GM23338 (cell line): ENCODE measurements at regions not wholly inside any gene's neighbourhood (a gene's known extent, or its start where the extent isn't known, plus 50 kb on each side); places are given as distances from the start of the nearest gene placed in this dataset.

Experiments
- ATAC-seq: fragments of 200-7000 bp; cut with Tn5 transposase; 3 replicates; pipeline ENCODE4 v1.9.1; 2020
- DNase-seq: peaks from one replicate; pipeline ENCODE4 v3.0.0-alpha.2; 2015; ENCODE audit warnings: low spot score
- H2AFZ ChIP-seq: fragments of 200-600 bp; sonication (generic); 2 replicates; pipeline ENCODE4 v1.8.0; 2016; ENCODE audit warnings: antibody characterized with exemption, mild to moderate bottlenecking, moderate library complexity
- H3F3A ChIP-seq: fragments of 200-600 bp; sonication (generic); replicated peaks from 2 replicates; pipeline ENCODE4 v1.8.0; 2017; ENCODE audit warnings: antibody characterized with exemption, mixed run types, low read depth
- H3K27ac ChIP-seq: fragments of 200-600 bp; sonication (generic); 2 replicates; pipeline ENCODE4 v1.6.1; 2016; ENCODE audit warnings: low read depth
- H3K27me3 ChIP-seq: fragments of 200-600 bp; sonication (generic); 2 replicates; pipeline ENCODE4 v1.8.0; 2016; ENCODE audit warnings: mild to moderate bottlenecking, mixed run types, moderate library complexity; ENCODE audit not compliant: insufficient read depth
- H3K36me3 ChIP-seq: fragments of 200-600 bp; sonication (generic); 2 replicates; pipeline ENCODE4 v1.8.0; 2016; ENCODE audit warnings: mild to moderate bottlenecking; ENCODE audit not compliant: insufficient read depth
- H3K4me1 ChIP-seq: fragments of 200-600 bp; sonication (generic); 2 replicates; pipeline ENCODE4 v1.8.0; 2016; ENCODE audit warnings: mild to moderate bottlenecking, moderate library complexity; ENCODE audit not compliant: insufficient read depth
- H3K4me2 ChIP-seq: fragments of 200-600 bp; sonication (generic); 2 replicates; pipeline ENCODE4 v1.7.1; 2017; ENCODE audit warnings: mixed run types
- H3K4me3 ChIP-seq: fragments of 200-600 bp; sonication (generic); 2 replicates; pipeline ENCODE4 v1.6.1; 2016; ENCODE audit warnings: mixed run types
- H3K79me2 ChIP-seq: fragments of 200-600 bp; sonication (generic); replicated peaks from 2 replicates; pipeline ENCODE4 v1.8.0; 2017; ENCODE audit warnings: mild to moderate bottlenecking; ENCODE audit not compliant: insufficient read depth
- H3K9me2 ChIP-seq: fragments of 200-600 bp; sonication (generic); 2 replicates; pipeline ENCODE4 v1.8.0; 2017; ENCODE audit not compliant: insufficient read depth
- H4K20me1 ChIP-seq: fragments of 200-600 bp; sonication (generic); replicated peaks from 2 replicates; pipeline ENCODE4 v1.8.0; 2017; ENCODE audit warnings: mild to moderate bottlenecking; ENCODE audit not compliant: insufficient read depth
- H3K27ac Mint-ChIP-seq: 2 replicates; pipeline ENCODE4 v1.8.0; 2020; ENCODE audit warnings: inconsistent platforms, mild to moderate bottlenecking, moderate library complexity, mixed read lengths
- H3K27me3 Mint-ChIP-seq: 3 replicates; pipeline ENCODE4 v1.8.0; 2022; ENCODE audit warnings: low read depth, mild to moderate bottlenecking, moderate library complexity, mixed read lengths, inconsistent platforms; ENCODE audit not compliant: insufficient read depth, poor library complexity
- H3K36me3 Mint-ChIP-seq: 3 replicates; pipeline ENCODE4 v1.8.0; 2021; ENCODE audit warnings: low read depth, mild to moderate bottlenecking, inconsistent platforms, moderate library complexity, mixed read lengths
- H3K4me1 Mint-ChIP-seq: 3 replicates; pipeline ENCODE4 v1.8.0; 2020; ENCODE audit warnings: mild to moderate bottlenecking, inconsistent platforms, mixed read lengths
- H3K4me3 Mint-ChIP-seq: 3 replicates; pipeline ENCODE4 v1.8.0; 2021; ENCODE audit warnings: moderate library complexity, mild to moderate bottlenecking, inconsistent platforms, mixed read lengths
- H3K9me3 Mint-ChIP-seq: 3 replicates; pipeline ENCODE4 v1.8.0; 2020; ENCODE audit warnings: moderate library complexity, mild to moderate bottlenecking, inconsistent platforms, mixed read lengths
- CREB1 ChIP-seq: fragments of 250-450 bp; sonication (Bioruptor Pico); IDR thresholded peaks from 2 replicates; pipeline ENCODE4 v1.5.0; 2020; ENCODE audit warnings: low read depth, mild to moderate bottlenecking, moderate library complexity
- ETS1 ChIP-seq: IDR thresholded peaks from 2 replicates; pipeline ENCODE4 v1.6.1; 2016; ENCODE audit warnings: antibody characterized with exemption
- EZH2 ChIP-seq: fragments of 200-600 bp; sonication (generic); IDR thresholded peaks from one replicate; pipeline ENCODE4 v1.8.0; 2017; ENCODE audit warnings: antibody characterized with exemption, mild to moderate bottlenecking, low read depth; ENCODE audit not compliant: unreplicated experiment
- EZH2phosphoT487 ChIP-seq: fragments of 200-600 bp; sonication (generic); IDR thresholded peaks from one replicate; pipeline ENCODE4 v1.8.1; 2018; ENCODE audit warnings: antibody characterized with exemption; ENCODE audit not compliant: unreplicated experiment
- NANOG ChIP-seq: IDR thresholded peaks from 2 replicates; pipeline ENCODE4 v1.6.1; 2016; ENCODE audit warnings: antibody characterized with exemption, borderline replicate concordance
- REST ChIP-seq: IDR thresholded peaks from one replicate; pipeline ENCODE4 v1.6.1; 2018; ENCODE audit warnings: antibody characterized with exemption; ENCODE audit not compliant: unreplicated experiment
- ZNF114 ChIP-seq: fragments of 250-450 bp; sonication (Bioruptor Pico); IDR thresholded peaks from 2 replicates; pipeline ENCODE4 v1.5.0; 2020; ENCODE audit warnings: mild to moderate bottlenecking, moderate library complexity
- ZNF331 ChIP-seq: fragments of 250-450 bp; sonication (Bioruptor Pico); IDR thresholded peaks from 2 replicates; pipeline ENCODE4 v1.5.0; 2020; ENCODE audit warnings: low read depth, mild to moderate bottlenecking, moderate library complexity
- ZNF462 ChIP-seq: fragments of 250-450 bp; sonication (Bioruptor Pico); IDR thresholded peaks from 2 replicates; pipeline ENCODE4 v1.5.0; 2020; ENCODE audit warnings: mild to moderate bottlenecking, moderate library complexity

- no peaks in the 10 kb centered on the region for H3K27me3 ChIP-seq
- peaks cover 26% of the 10 kb centered on the region for H3K36me3 Mint-ChIP-seq
- no peaks in the 10 kb centered on the region for H3K4me1 Mint-ChIP-seq
- no peak overlapping the region for H2AFZ ChIP-seq
- no peaks in the 10 kb centered on the region for H4K20me1 ChIP-seq
- no peaks in the 10 kb centered on the region for H3K27me3 Mint-ChIP-seq
- H3K4me2 ChIP-seq = no peak overlapping the region
- H3K27ac ChIP-seq = no peak overlapping the region
- peaks cover 15% of the 10 kb centered on the region for H3K9me2 ChIP-seq
- no peaks in the 10 kb centered on the region for H3K79me2 ChIP-seq
- no peaks in the 10 kb centered on the region for H3K36me3 ChIP-seq
- no peak overlapping the region for H3K27ac Mint-ChIP-seq
- no peak overlapping the region for H3K4me3 Mint-ChIP-seq
- no peak for DNase-seq
- ATAC-seq = no peak
- no peaks in the 10 kb centered on the region for H3K4me1 ChIP-seq
- H3F3A ChIP-seq = no peaks in the 10 kb centered on the region
- peaks cover 27% of the 10 kb centered on the region for H3K9me3 Mint-ChIP-seq
- H3K4me3 ChIP-seq = no peak overlapping the region
- TF ChIP-seq ETS1 = no peak
These were observed 322.7 kb upstream of the DUSP10 start for GRCh38 chr1:222064388-222065211.

- Mint-ChIP-seq H3K9me3 (peaks cover 27% of the 10 kb centered on the region), H3K4me1 (no peaks in the 10 kb centered on the region), H3K27ac (no peak overlapping the region), H3K36me3 (peaks cover 26% of the 10 kb centered on the region), H3K4me3 (no peak overlapping the region), H3K27me3 (no peaks in the 10 kb centered on the region)
- no peaks in the 10 kb centered on the region for H4K20me1 ChIP-seq
- no peak overlapping the region for H2AFZ ChIP-seq
- no peaks in the 10 kb centered on the region for H3K36me3 ChIP-seq
- no peaks in the 10 kb centered on the region for H3F3A ChIP-seq
- H3K79me2 ChIP-seq = no peaks in the 10 kb centered on the region
- H3K9me2 ChIP-seq = no peaks in the 10 kb centered on the region
- H3K4me1 ChIP-seq = no peaks in the 10 kb centered on the region
- ATAC-seq = no peak
- no peak overlapping the region for H3K27ac ChIP-seq
- no peak overlapping the region for H3K4me3 ChIP-seq
- H3K27me3 ChIP-seq = no peaks in the 10 kb centered on the region
- no peak for DNase-seq
- no peak overlapping the region for H3K4me2 ChIP-seq
- TF ChIP-seq EZH2phosphoT487 = no peak
- no peak for TF ChIP-seq REST
- TF ChIP-seq ZNF114 = no peak
- no peak for TF ChIP-seq ZNF462 (CRISPR knock-in tag)
- TF ChIP-seq CREB1 (CRISPR knock-in tag) = no peak
- no peak for TF ChIP-seq NANOG
- TF ChIP-seq ETS1 = no peak
- no peak for TF ChIP-seq EZH2
- TF ChIP-seq ZNF331 (CRISPR knock-in tag) = no peak
These were observed 320.8 kb upstream of the DUSP10 start for GRCh38 chr1:222062640-222063039.
